WTC11 (cell line): ENCODE measurements at regions not wholly inside any gene's neighbourhood (a gene's known extent, or its start where the extent isn't known, plus 50 kb on each side); places are given as distances from the start of the nearest gene placed in this dataset.
"Not testable (repeated sequence)": the region's sequence is repeated elsewhere in the genome, so short reads cannot be mapped to it uniquely, and the experiment has no call there.

Source experiments
- ATAC-seq: fragments of 200-7000 bp; cut with Tn5 transposase; 2 replicates; pipeline ENCODE4 v1.10.0; 2021; ENCODE audit warnings: mild to moderate bottlenecking, moderate library complexity
- CTCF ChIA-PET: fragments of 300-600 bp; sonication (Branson Sonifier 250); formaldehyde crosslinking; loops from one replicate; lab custom pipeline; 2021; ENCODE audit warnings: antibody characterized with exemption; lab: Charles Lee
- POLR2A ChIA-PET: fragments of 350-600 bp; sonication (Branson Sonifier 250); formaldehyde crosslinking; loops from one replicate; lab custom pipeline; 2021; ENCODE audit warnings: antibody characterized with exemption; lab: Charles Lee
- DNase-seq: peaks from one replicate; pipeline ENCODE4 v3.0.0; 2021; ENCODE audit warnings: low spot score
- H3K27ac Mint-ChIP-seq: 2 replicates; pipeline ENCODE4 v1.8.0; 2021; ENCODE audit warnings: mixed read lengths
- H3K27me3 Mint-ChIP-seq: 2 replicates; pipeline ENCODE4 v1.8.0; 2021; ENCODE audit warnings: low read depth, mild to moderate bottlenecking, moderate library complexity, mixed read lengths
- H3K36me3 Mint-ChIP-seq: 2 replicates; pipeline ENCODE4 v1.8.0; 2021; ENCODE audit warnings: mixed read lengths
- H3K4me1 Mint-ChIP-seq: 2 replicates; pipeline ENCODE4 v1.8.0; 2022; ENCODE audit warnings: mixed read lengths
- H3K4me3 Mint-ChIP-seq: 2 replicates; pipeline ENCODE4 v1.8.0; 2021; ENCODE audit warnings: mild to moderate bottlenecking, moderate library complexity, mixed read lengths
- H3K9me3 Mint-ChIP-seq: 2 replicates; pipeline ENCODE4 v1.8.0; 2021; ENCODE audit warnings: mixed read lengths
- AR ChIP-seq: fragments of 250-450 bp; sonication (Bioruptor Pico); IDR thresholded peaks from 2 replicates; pipeline ENCODE4 v1.9.0; 2021; ENCODE audit warnings: mild to moderate bottlenecking
- CREB1 ChIP-seq: sonication (generic); formaldehyde crosslinking; IDR thresholded peaks from 2 replicates; pipeline ENCODE4 v1.8.0; 2023; ENCODE audit warnings: mild to moderate bottlenecking, missing genetic modification reagents
- CREM ChIP-seq: sonication (generic); formaldehyde crosslinking; IDR thresholded peaks from 2 replicates; pipeline ENCODE4 v1.8.1; 2022; ENCODE audit warnings: mild to moderate bottlenecking, missing genetic modification reagents, moderate library complexity
- ERG ChIP-seq: fragments of 250-450 bp; sonication (Bioruptor Pico); IDR thresholded peaks from 2 replicates; pipeline ENCODE4 v1.8.0; 2021; ENCODE audit warnings: mild to moderate bottlenecking
- ETV6 ChIP-seq: sonication (generic); formaldehyde crosslinking; IDR thresholded peaks from 2 replicates; pipeline ENCODE4 v1.8.1; 2022; ENCODE audit warnings: mild to moderate bottlenecking, missing genetic modification reagents
- FOXJ3 ChIP-seq: sonication (generic); formaldehyde crosslinking; IDR thresholded peaks from 2 replicates; pipeline ENCODE4 v1.9.0; 2021; ENCODE audit warnings: missing genetic modification reagents, mild to moderate bottlenecking, borderline replicate concordance
- FOXP4 ChIP-seq: sonication (generic); formaldehyde crosslinking; IDR thresholded peaks from 2 replicates; pipeline ENCODE4 v1.8.0; 2022; ENCODE audit warnings: mild to moderate bottlenecking, missing genetic modification reagents
- GABPB1 ChIP-seq: sonication (generic); formaldehyde crosslinking; IDR thresholded peaks from 2 replicates; pipeline ENCODE4 v1.8.1; 2023; ENCODE audit warnings: mild to moderate bottlenecking, missing genetic modification reagents
- HMGA2 ChIP-seq: fragments of 250-450 bp; sonication (Bioruptor Pico); IDR thresholded peaks from 2 replicates; pipeline ENCODE4 v1.4.0; 2021; ENCODE audit warnings: mild to moderate bottlenecking, moderate library complexity
- IRF2 ChIP-seq: sonication (generic); formaldehyde crosslinking; IDR thresholded peaks from 2 replicates; pipeline ENCODE4 v1.8.0; 2022; ENCODE audit warnings: low read depth, missing genetic modification reagents, borderline replicate concordance
- JAZF1 ChIP-seq: fragments of 250-450 bp; sonication (Bioruptor Pico); IDR thresholded peaks from 2 replicates; pipeline ENCODE4 v1.9.0; 2021; ENCODE audit warnings: moderate library complexity, mild to moderate bottlenecking, inconsistent platforms
- JUN ChIP-seq: sonication (generic); formaldehyde crosslinking; IDR thresholded peaks from 2 replicates; pipeline ENCODE4 v1.8.0; 2023; ENCODE audit warnings: mild to moderate bottlenecking, missing genetic modification reagents
- KAT7 ChIP-seq: sonication (generic); formaldehyde crosslinking; IDR thresholded peaks from 2 replicates; pipeline ENCODE4 v1.8.1; 2023; ENCODE audit warnings: missing genetic modification reagents, mild to moderate bottlenecking, borderline replicate concordance
- MLX ChIP-seq: sonication (generic); formaldehyde crosslinking; IDR thresholded peaks from 2 replicates; pipeline ENCODE4 v1.8.1; 2023; ENCODE audit warnings: mild to moderate bottlenecking, missing genetic modification reagents, moderate library complexity
- NR2C2 ChIP-seq: sonication (generic); formaldehyde crosslinking; IDR thresholded peaks from 2 replicates; pipeline ENCODE4 v1.8.0; 2022; ENCODE audit warnings: mild to moderate bottlenecking, missing genetic modification reagents
- PRRX2 ChIP-seq: fragments of 250-450 bp; sonication (Bioruptor Pico); IDR thresholded peaks from 2 replicates; pipeline ENCODE4 v1.8.0; 2021; ENCODE audit warnings: mild to moderate bottlenecking
- TCF7 ChIP-seq: sonication (generic); formaldehyde crosslinking; IDR thresholded peaks from 2 replicates; pipeline ENCODE4 v1.8.0; 2022; ENCODE audit warnings: mild to moderate bottlenecking, low read depth, missing genetic modification reagents, moderate library complexity
- TP53 ChIP-seq: sonication (generic); formaldehyde crosslinking; IDR thresholded peaks from 2 replicates; pipeline ENCODE4 v1.8.1; 2023; ENCODE audit warnings: mild to moderate bottlenecking, missing genetic modification reagents
- USF1 ChIP-seq: sonication (generic); formaldehyde crosslinking; IDR thresholded peaks from 2 replicates; pipeline ENCODE4 v1.8.0; 2022; ENCODE audit warnings: mild to moderate bottlenecking, missing genetic modification reagents
- ZNF138 ChIP-seq: sonication (generic); formaldehyde crosslinking; conservative IDR thresholded peaks from 2 replicates; pipeline ENCODE4 v1.8.1; 2022; ENCODE audit warnings: mild to moderate bottlenecking, moderate library complexity, missing genetic modification reagents
- ZNF317 ChIP-seq: sonication (generic); formaldehyde crosslinking; IDR thresholded peaks from 2 replicates; pipeline ENCODE4 v1.8.1; 2023; ENCODE audit warnings: low read depth, mild to moderate bottlenecking, moderate library complexity, missing genetic modification reagents, borderline replicate concordance
- ZNF416 ChIP-seq: fragments of 250-450 bp; sonication (Bioruptor Pico); IDR thresholded peaks from 2 replicates; pipeline ENCODE4 v1.9.0; 2021; ENCODE audit warnings: mild to moderate bottlenecking, inconsistent platforms
- ZNF423 ChIP-seq: fragments of 250-450 bp; sonication (Bioruptor Pico); IDR thresholded peaks from 2 replicates; pipeline ENCODE4 v2.1.2; 2022; ENCODE audit warnings: mild to moderate bottlenecking, moderate library complexity
- TF ChIP-seq, protein P1 (sequence below): fragments of 200-600 bp; IDR thresholded peaks from 2 replicates; pipeline ENCODE4 v1.8.0; 2022; ENCODE audit warnings: antibody characterized with exemption

GRCh38 chr7:148515728-148516695 lies 74.6 kb upstream of the C7orf33 start (continued):
- TF ChIP-seq ERG (no peak), ZNF138 (CRISPR knock-in tag) (no peak), JUN (no peak), FOXP4 (no peak), CREB1 (no peak), GABPB1 (CRISPR knock-in tag) (no peak), AR (CRISPR knock-in tag) (no peak), JAZF1 (CRISPR knock-in tag) (no peak), TCF7 (CRISPR knock-in tag) (no peak), ETV6 (CRISPR knock-in tag) (no peak), CREM (CRISPR knock-in tag) (no peak), FOXJ3 (CRISPR knock-in tag) (no peak), TP53 (CRISPR knock-in tag) (no peak), PRRX2 (CRISPR knock-in tag) (no peak)
- TF ChIP-seq, protein P1, sequence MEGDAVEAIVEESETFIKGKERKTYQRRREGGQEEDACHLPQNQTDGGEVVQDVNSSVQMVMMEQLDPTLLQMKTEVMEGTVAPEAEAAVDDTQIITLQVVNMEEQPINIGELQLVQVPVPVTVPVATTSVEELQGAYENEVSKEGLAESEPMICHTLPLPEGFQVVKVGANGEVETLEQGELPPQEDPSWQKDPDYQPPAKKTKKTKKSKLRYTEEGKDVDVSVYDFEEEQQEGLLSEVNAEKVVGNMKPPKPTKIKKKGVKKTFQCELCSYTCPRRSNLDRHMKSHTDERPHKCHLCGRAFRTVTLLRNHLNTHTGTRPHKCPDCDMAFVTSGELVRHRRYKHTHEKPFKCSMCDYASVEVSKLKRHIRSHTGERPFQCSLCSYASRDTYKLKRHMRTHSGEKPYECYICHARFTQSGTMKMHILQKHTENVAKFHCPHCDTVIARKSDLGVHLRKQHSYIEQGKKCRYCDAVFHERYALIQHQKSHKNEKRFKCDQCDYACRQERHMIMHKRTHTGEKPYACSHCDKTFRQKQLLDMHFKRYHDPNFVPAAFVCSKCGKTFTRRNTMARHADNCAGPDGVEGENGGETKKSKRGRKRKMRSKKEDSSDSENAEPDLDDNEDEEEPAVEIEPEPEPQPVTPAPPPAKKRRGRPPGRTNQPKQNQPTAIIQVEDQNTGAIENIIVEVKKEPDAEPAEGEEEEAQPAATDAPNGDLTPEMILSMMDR = no peak

DNA sequence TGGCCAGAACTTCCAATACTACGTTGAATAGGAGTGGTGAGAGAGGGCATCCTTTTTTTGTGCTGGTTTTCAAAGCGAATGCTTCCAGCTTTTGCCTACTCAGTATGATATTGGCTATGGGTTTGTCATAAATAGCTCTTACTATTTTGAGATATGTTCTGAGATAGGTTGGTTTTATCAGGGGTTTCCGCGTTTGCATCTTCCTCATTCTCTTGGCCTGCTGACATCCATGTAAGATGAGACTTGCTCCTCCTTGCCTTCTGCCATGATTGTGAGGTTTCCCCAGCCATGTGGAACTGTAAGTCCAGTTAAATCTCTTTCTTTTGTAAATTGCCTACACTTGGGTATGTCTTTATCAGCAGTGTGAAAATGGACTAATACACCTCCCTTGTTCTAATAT lies 71.2 kb upstream of the C7orf33 start:
- H3K27me3 Mint-ChIP-seq, DNase-seq, H3K4me1 Mint-ChIP-seq, H3K36me3 Mint-ChIP-seq, POLR2A ChIA-PET, H3K27ac Mint-ChIP-seq, ATAC-seq, CTCF ChIA-PET, H3K4me3 Mint-ChIP-seq: not testable (repeated sequence)
- H3K9me3 Mint-ChIP-seq = peaks cover 14% of the 10 kb centered on the region

DNA sequence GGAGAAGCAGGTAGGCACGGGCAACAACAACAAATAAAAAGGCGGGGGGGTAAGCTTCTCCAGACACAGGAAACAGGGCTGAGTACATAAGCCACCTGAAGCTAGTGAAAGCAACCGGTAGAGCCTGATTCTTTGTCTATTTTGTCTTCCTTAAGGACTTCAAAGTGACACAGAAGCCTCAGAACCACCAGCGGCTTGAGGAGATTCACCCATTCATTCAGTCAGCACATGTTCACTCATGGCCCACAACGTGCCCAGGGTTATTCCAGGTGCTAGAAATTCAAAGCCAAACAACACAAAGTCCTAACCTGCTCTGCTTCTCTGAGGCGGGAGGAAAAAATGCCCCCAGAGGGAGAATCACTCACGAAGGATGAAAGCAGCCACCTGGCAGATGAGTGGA lies 69.3 kb upstream of the C7orf33 start:
- H3K9me3 Mint-ChIP-seq = peaks cover 4% of the 10 kb centered on the region; the same call in 1 of the 2 replicates

More for the DNA sequence above, 69.3 kb upstream of the C7orf33 start:
- Mint-ChIP-seq H3K4me3 (no peak overlapping the region), H3K4me1 (peaks cover 9% of the 10 kb centered on the region), H3K27ac (no peak overlapping the region), H3K36me3 (no peaks in the 10 kb centered on the region), H3K27me3 (no peaks in the 10 kb centered on the region)
- ChIA-PET CTCF (interaction anchor here (1.0 kb wide), 1 partner anchor 256 kb away, joined by 3 read pairs; no protein-coding TSS in a partner anchor), POLR2A (no interaction called here)
- no peak for TF ChIP-seq KAT7 (CRISPR knock-in tag)
- no peak for TF ChIP-seq ZNF317 (CRISPR knock-in tag)
- no peak for TF ChIP-seq ZNF423 (CRISPR knock-in tag)
- no peak for TF ChIP-seq GABPB1 (CRISPR knock-in tag)
- TF ChIP-seq USF1 (CRISPR knock-in tag) = no peak
- TF ChIP-seq NR2C2 (CRISPR knock-in tag) = no peak
- no peak for TF ChIP-seq MLX (CRISPR knock-in tag)
- no peak for TF ChIP-seq ZNF416 (CRISPR knock-in tag)
- no peak for TF ChIP-seq IRF2 (CRISPR knock-in tag)
- TF ChIP-seq HMGA2 = no peak
- ATAC-seq (no peak), DNase-seq (no peak)
